GM18505 (cell line): ENCODE measurements at regions not wholly inside any gene's neighbourhood (a gene's known extent, or its start where the extent isn't known, plus 50 kb on each side); places are given as distances from the start of the nearest gene placed in this dataset.

Experiments used
- ATAC-seq: cut with Tn5 transposase; IDR thresholded peaks from one replicate; pipeline ENCODE4 v1.9.1; 2021; ENCODE audit not compliant: unreplicated experiment
- POLR2A ChIP-seq: IDR thresholded peaks from 4 replicates; pipeline ENCODE4 v1.6.1; 2011; ENCODE audit warnings: borderline replicate concordance; ENCODE audit not compliant: insufficient read depth, insufficient read length; ENCODE audit errors: extremely low read depth

GRCh38 chr10:4213441-4213840, 428.4 kb upstream of the KLF6 start:
- no peak for ATAC-seq
- TF ChIP-seq POLR2A = no peak

- no peak for ATAC-seq
- TF ChIP-seq POLR2A = no peak
These were observed 427.2 kb upstream of the KLF6 start for GRCh38 chr10:4212111-4212630.

- TF ChIP-seq POLR2A = no peak
- ATAC-seq = no peak
These were observed 423.5 kb upstream of the KLF6 start for GRCh38 chr10:4208499-4208898.

GRCh38 chr10:4205113-4205512, 420.1 kb upstream of the KLF6 start:
- no peak for ATAC-seq
- TF ChIP-seq POLR2A = no peak

- TF ChIP-seq POLR2A = no peak
- no peak for ATAC-seq
These were observed 417.9 kb upstream of the KLF6 start for GRCh38 chr10:4202938-4203337.

GRCh38 chr10:4201866-4202825, 417.1 kb upstream of the KLF6 start:
- no peak for TF ChIP-seq POLR2A
- no peak for ATAC-seq

- ATAC-seq = no peak
- TF ChIP-seq POLR2A = no peak
These were observed 414.2 kb upstream of the KLF6 start for GRCh38 chr10:4199196-4199595.

- ATAC-seq = no peak
- no peak for TF ChIP-seq POLR2A
These were observed 413.2 kb upstream of the KLF6 start for GRCh38 chr10:4198216-4198615.

- no peak for ATAC-seq
- TF ChIP-seq POLR2A = no peak
These were observed 412.7 kb upstream of the KLF6 start for GRCh38 chr10:4197676-4198075.

GRCh38 chr10:4196771-4197390, 411.9 kb upstream of the KLF6 start:
- no peak for TF ChIP-seq POLR2A

GRCh38 chr10:4196183-4196582, 411.2 kb upstream of the KLF6 start:
- no peak for ATAC-seq
- TF ChIP-seq POLR2A = no peak

More at GRCh38 chr10:4196771-4197390, 411.9 kb upstream of the KLF6 start:
- no peak for ATAC-seq

GRCh38 chr10:4195213-4195612, 410.2 kb upstream of the KLF6 start:
- ATAC-seq = no peak
- no peak for TF ChIP-seq POLR2A

- TF ChIP-seq POLR2A = no peak
- no peak for ATAC-seq
These were observed 409.2 kb upstream of the KLF6 start for GRCh38 chr10:4194231-4194630.

GRCh38 chr10:4191894-4192293, 406.9 kb upstream of the KLF6 start:
- no peak for TF ChIP-seq POLR2A
- no peak for ATAC-seq
